ENCODE measurements at regions not wholly inside any gene's neighbourhood (a gene's known extent, or its start where the extent isn't known, plus 50 kb on each side); places are given as distances from the start of the nearest gene placed in this dataset.

GRCh38 chr6:11462742-11463397 is 74.7 kb upstream of the TMEM170B start:
- H3K4me3 ChIP-seq (ENCODE audit: low read length): no peak overlapping the region
- CTCF ChIA-PET: no interaction called here

GRCh38 chr6:11460837-11461661 is 76.5 kb upstream of the TMEM170B start:
- H3K27ac ChIP-seq (ENCODE audit: low read depth in 1 of 2, low read length in 2 of 2): no peak overlapping the region
- peaks cover 7% of the 10 kb centered on the region for H3K4me1 ChIP-seq (ENCODE audit: insufficient read depth, low read length)
- no peaks in the 10 kb centered on the region for H3K36me3 ChIP-seq (ENCODE audit: insufficient read depth, low read length)
- TF ChIP-seq CTCF (IDR thresholded peaks at IDR 0.05): no peak
- CTCF ChIA-PET: interaction anchor here (1.2 kb wide), 1 partner anchor 29 kb away, joined by 3 read pairs; no protein-coding TSS in a partner anchor
- DNase-seq (peak in 2 of 14 experiments; percentile 6 to 10), ATAC-seq (ENCODE audit: poor library complexity) (no peak)
- no peaks in the 10 kb centered on the region for H3K27me3 ChIP-seq (ENCODE audit: control insufficient read depth in 1 of 2, insufficient read depth in 2 of 2, low read length in 2 of 2)
- Mint-ChIP-seq H3K4me3 (no peak overlapping the region), H3K27me3 (no peaks in the 10 kb centered on the region), H3K4me1 (ENCODE audit: low read depth) (peaks cover 19% of the 10 kb centered on the region), H3K9me3 (peaks cover 2% of the 10 kb centered on the region), H3K36me3 (ENCODE audit: low read depth) (no peaks in the 10 kb centered on the region), H3K27ac (no peak overlapping the region)
- intact Hi-C loops (cut with DNase I, micrococcal nuclease): no loop called here
- H3K9me3 ChIP-seq (ENCODE audit: control insufficient read depth in 1 of 2, insufficient read depth in 1 of 2, low read length in 2 of 2): no peaks in the 10 kb centered on the region
- POLR2A ChIA-PET: no interaction called here
- no peak overlapping the region for H3K4me3 ChIP-seq (ENCODE audit: low read length)

More at GRCh38 chr6:11462742-11463397, 74.7 kb upstream of the TMEM170B start:
- Histone ChIP-seq H3K27ac (ENCODE audit: low read depth in 1 of 2, low read length in 2 of 2) (no peak overlapping the region), H3K27me3 (ENCODE audit: control insufficient read depth in 1 of 2, insufficient read depth in 2 of 2, low read length in 2 of 2) (no peaks in the 10 kb centered on the region), H3K9me3 (ENCODE audit: control insufficient read depth in 1 of 2, insufficient read depth in 1 of 2, low read length in 2 of 2) (no peaks in the 10 kb centered on the region), H3K36me3 (ENCODE audit: insufficient read depth, low read length) (no peaks in the 10 kb centered on the region), H3K4me1 (ENCODE audit: insufficient read depth, low read length) (peaks cover 7% of the 10 kb centered on the region)
- Mint-ChIP-seq H3K27me3 (no peaks in the 10 kb centered on the region), H3K36me3 (ENCODE audit: low read depth) (no peaks in the 10 kb centered on the region), H3K27ac (no peak overlapping the region), H3K4me1 (ENCODE audit: low read depth) (peaks cover 19% of the 10 kb centered on the region), H3K9me3 (no peaks in the 10 kb centered on the region), H3K4me3 (no peak overlapping the region)
- POLR2A ChIA-PET: no interaction called here
- no peak for TF ChIP-seq CTCF (IDR thresholded peaks at IDR 0.05)
- DNase-seq (peak in 3 of 14 experiments; percentile 8 to 38 (median 34)), ATAC-seq (ENCODE audit: poor library complexity) (no peak)
- intact Hi-C loops (cut with DNase I, micrococcal nuclease): no loop called here

GRCh38 chr6:11460001-11460668 is 77.4 kb upstream of the TMEM170B start:
- intact Hi-C loops (cut with DNase I, micrococcal nuclease): no loop called here
- Histone ChIP-seq H3K36me3 (ENCODE audit: insufficient read depth, low read length) (no peaks in the 10 kb centered on the region), H3K4me1 (ENCODE audit: insufficient read depth, low read length) (peaks cover 7% of the 10 kb centered on the region), H3K27me3 (ENCODE audit: control insufficient read depth in 1 of 2, insufficient read depth in 2 of 2, low read length in 2 of 2) (no peaks in the 10 kb centered on the region), H3K4me3 (ENCODE audit: low read length) (no peak overlapping the region), H3K9me3 (ENCODE audit: control insufficient read depth in 1 of 2, insufficient read depth in 1 of 2, low read length in 2 of 2) (no peaks in the 10 kb centered on the region), H3K27ac (ENCODE audit: low read depth in 1 of 2, low read length in 2 of 2) (no peak overlapping the region)
- Mint-ChIP-seq H3K27me3 (no peaks in the 10 kb centered on the region), H3K27ac (no peak overlapping the region), H3K36me3 (ENCODE audit: low read depth) (no peaks in the 10 kb centered on the region), H3K4me1 (ENCODE audit: low read depth) (peaks cover 19% of the 10 kb centered on the region), H3K9me3 (peaks cover 2% of the 10 kb centered on the region), H3K4me3 (no peak overlapping the region)
- ChIA-PET POLR2A (no interaction called here), CTCF (interaction anchor here (1.2 kb wide), 1 partner anchor 28 kb away, joined by 3 read pairs; no protein-coding TSS in a partner anchor)
- no peak for TF ChIP-seq CTCF (IDR thresholded peaks at IDR 0.05)
- ATAC-seq (ENCODE audit: poor library complexity): no peak
- peak in 3 of 14 experiments; percentile 28 to 44 (median 42) for DNase-seq
